HEK293 (cell line): ENCODE measurements at regions not wholly inside any gene's neighbourhood (a gene's known extent, or its start where the extent isn't known, plus 50 kb on each side); places are given as distances from the start of the nearest gene placed in this dataset.

Experiments used
- BCL6B ChIP-seq: fragments of 450-650 bp; formaldehyde crosslinking; IDR thresholded peaks from 2 replicates; pipeline ENCODE4 v1.5.1; 2017; ENCODE audit warnings: missing biosample characterization, missing genetic modification characterization
- HIC1 ChIP-seq: fragments of 450-650 bp; formaldehyde crosslinking; IDR thresholded peaks from 2 replicates; pipeline ENCODE4 v1.5.1; 2016; ENCODE audit warnings: missing biosample characterization, missing genetic modification characterization
- KLF1 ChIP-seq: fragments of 450-650 bp; formaldehyde crosslinking; IDR thresholded peaks from 2 replicates; pipeline ENCODE4 v1.5.1; 2016; ENCODE audit warnings: missing biosample characterization, missing genetic modification characterization
- OVOL3 ChIP-seq: fragments of 450-650 bp; formaldehyde crosslinking; IDR thresholded peaks from 2 replicates; pipeline ENCODE4 v1.5.1; 2016; ENCODE audit warnings: missing biosample characterization, missing genetic modification characterization
- PBX3 ChIP-seq: sonication (generic); formaldehyde crosslinking; IDR thresholded peaks from 2 replicates; pipeline ENCODE4 v1.8.1; 2022; ENCODE audit warnings: mild to moderate bottlenecking, moderate library complexity, missing genetic modification reagents
- REPIN1 ChIP-seq: fragments of 450-650 bp; formaldehyde crosslinking; IDR thresholded peaks from 2 replicates; pipeline ENCODE4 v1.5.1; 2017; ENCODE audit warnings: missing biosample characterization, missing genetic modification characterization, low read depth
- SALL2 ChIP-seq: fragments of 450-650 bp; formaldehyde crosslinking; IDR thresholded peaks from 2 replicates; pipeline ENCODE4 v1.5.0; 2017; ENCODE audit warnings: missing biosample characterization, mild to moderate bottlenecking, missing genetic modification characterization, borderline replicate concordance
- SETDB1 ChIP-seq: IDR thresholded peaks from one replicate; pipeline ENCODE4 v1.6.1; 2017; ENCODE audit warnings: mild to moderate bottlenecking, low read length, moderate library complexity, mixed read lengths; ENCODE audit not compliant: insufficient read length
- ZBTB26 ChIP-seq: fragments of 450-650 bp; formaldehyde crosslinking; optimal IDR thresholded peaks from 2 replicates; pipeline ENCODE3; 2016; ENCODE audit warnings: missing biosample characterization, mild to moderate bottlenecking, missing genetic modification characterization
- ZBTB7A ChIP-seq: fragments of 450-650 bp; formaldehyde crosslinking; IDR thresholded peaks from 2 replicates; pipeline ENCODE4 v1.5.1; 2016; ENCODE audit warnings: low read depth, missing biosample characterization, missing genetic modification characterization
- ZIC2 ChIP-seq: fragments of 450-650 bp; formaldehyde crosslinking; IDR thresholded peaks from 2 replicates; pipeline ENCODE4 v1.5.1; 2016; ENCODE audit warnings: missing biosample characterization, missing genetic modification characterization
- ZNF16 ChIP-seq: fragments of 450-650 bp; formaldehyde crosslinking; IDR thresholded peaks from 2 replicates; pipeline ENCODE4 v1.5.1; 2016; ENCODE audit warnings: low read depth, missing biosample characterization, missing genetic modification characterization
- ZNF184 ChIP-seq: fragments of 450-650 bp; IDR thresholded peaks from 2 replicates; pipeline ENCODE4 v1.5.1; 2018; ENCODE audit warnings: missing biosample characterization, mild to moderate bottlenecking, missing genetic modification characterization
- ZNF202 ChIP-seq: fragments of 450-650 bp; formaldehyde crosslinking; IDR thresholded peaks from 2 replicates; pipeline ENCODE4 v1.5.1; 2016; ENCODE audit warnings: missing biosample characterization, missing genetic modification characterization, borderline replicate concordance
- ZNF223 ChIP-seq: fragments of 450-650 bp; formaldehyde crosslinking; IDR thresholded peaks from 2 replicates; pipeline ENCODE4 v1.5.1; 2016; ENCODE audit warnings: missing biosample characterization, missing genetic modification characterization
- ZNF324 ChIP-seq: fragments of 450-650 bp; formaldehyde crosslinking; IDR thresholded peaks from 2 replicates; pipeline ENCODE4 v1.5.1; 2016; ENCODE audit warnings: missing biosample characterization, missing genetic modification characterization
- ZNF366 ChIP-seq: fragments of 450-650 bp; formaldehyde crosslinking; conservative IDR thresholded peaks from 2 replicates; pipeline ENCODE4 v1.5.1; 2016; ENCODE audit warnings: missing biosample characterization, missing genetic modification characterization
- ZNF398 ChIP-seq: fragments of 450-650 bp; formaldehyde crosslinking; IDR thresholded peaks from 2 replicates; pipeline ENCODE4 v1.5.1; 2017; ENCODE audit warnings: missing biosample characterization, missing genetic modification characterization
- ZNF404 ChIP-seq: fragments of 450-650 bp; formaldehyde crosslinking; IDR thresholded peaks from 2 replicates; pipeline ENCODE4 v1.5.1; 2017; ENCODE audit warnings: missing biosample characterization, missing genetic modification characterization
- ZNF416 ChIP-seq: fragments of 450-650 bp; formaldehyde crosslinking; IDR thresholded peaks from 2 replicates; pipeline ENCODE4 v1.5.1; 2016; ENCODE audit warnings: missing biosample characterization, missing genetic modification characterization
- ZNF426 ChIP-seq: fragments of 450-650 bp; formaldehyde crosslinking; IDR thresholded peaks from 2 replicates; pipeline ENCODE4 v1.5.1; 2017; ENCODE audit warnings: missing biosample characterization, missing genetic modification characterization, mild to moderate bottlenecking, inconsistent platforms, moderate library complexity
- ZNF629 ChIP-seq: fragments of 450-650 bp; formaldehyde crosslinking; IDR thresholded peaks from 2 replicates; pipeline ENCODE4 v1.5.1; 2017; ENCODE audit warnings: missing biosample characterization, missing genetic modification characterization
- ZNF701 ChIP-seq: fragments of 450-650 bp; formaldehyde crosslinking; IDR thresholded peaks from 2 replicates; pipeline ENCODE4 v1.5.1; 2016; ENCODE audit warnings: missing biosample characterization, missing genetic modification characterization
- ZNF776 ChIP-seq: fragments of 450-650 bp; formaldehyde crosslinking; IDR thresholded peaks from 2 replicates; pipeline ENCODE4 v1.5.0; 2017; ENCODE audit warnings: missing biosample characterization, missing genetic modification characterization, borderline replicate concordance
- ZNF777 ChIP-seq: fragments of 450-650 bp; formaldehyde crosslinking; IDR thresholded peaks from 2 replicates; pipeline ENCODE4 v1.5.1; 2017; ENCODE audit warnings: missing biosample characterization, missing genetic modification characterization, borderline replicate concordance
- ZNF791 ChIP-seq: fragments of 450-650 bp; formaldehyde crosslinking; IDR thresholded peaks from 2 replicates; pipeline ENCODE4 v1.5.1; 2016; ENCODE audit warnings: missing biosample characterization, missing genetic modification characterization
- ZNF837 ChIP-seq: fragments of 450-650 bp; formaldehyde crosslinking; IDR thresholded peaks from 2 replicates; pipeline ENCODE4 v1.5.1; 2016; ENCODE audit warnings: missing biosample characterization, missing genetic modification characterization
- ZSCAN30 ChIP-seq: fragments of 450-650 bp; IDR thresholded peaks from 2 replicates; pipeline ENCODE4 v1.5.1; 2018; ENCODE audit warnings: missing biosample characterization, mild to moderate bottlenecking, missing genetic modification characterization, moderate library complexity
- ZSCAN4 ChIP-seq: fragments of 450-650 bp; formaldehyde crosslinking; IDR thresholded peaks from 2 replicates; pipeline ENCODE4 v1.5.1; 2017; ENCODE audit warnings: missing biosample characterization, missing genetic modification characterization

- TF ChIP-seq ZBTB26 (tag by site-specific recombination) (peak; percentile 57), ZIC2 (tag by site-specific recombination) (peak; percentile 27; the same call in 1 of the 2 replicates), SETDB1 (no peak), ZNF404 (tag by site-specific recombination) (no peak), BCL6B (tag by site-specific recombination) (no peak), PBX3 (CRISPR knock-in tag) (no peak), ZNF416 (tag by site-specific recombination) (no peak), ZNF701 (tag by site-specific recombination) (no peak), ZNF426 (no peak), ZSCAN4 (tag by site-specific recombination) (peak; percentile 85), ZNF398 (peak; percentile 92), ZNF777 (tag by site-specific recombination) (no peak), SALL2 (tag by site-specific recombination) (no peak), OVOL3 (tag by site-specific recombination) (no peak), ZNF16 (tag by site-specific recombination) (no peak), ZNF366 (tag by site-specific recombination) (peak; percentile 87), ZNF837 (tag by site-specific recombination) (no peak), ZNF184 (tag by site-specific recombination) (no peak), ZNF629 (tag by site-specific recombination) (no peak), HIC1 (tag by site-specific recombination) (no peak), ZBTB7A (tag by site-specific recombination) (no peak), ZNF324 (tag by site-specific recombination) (no peak), ZNF223 (tag by site-specific recombination) (no peak), REPIN1 (tag by site-specific recombination) (no peak), ZSCAN30 (tag by site-specific recombination) (no peak), ZNF791 (tag by site-specific recombination) (no peak), ZNF202 (no peak), ZNF776 (tag by site-specific recombination) (no peak), KLF1 (tag by site-specific recombination) (no peak)
Measured at GRCh38 chr12:115451780-115452736, 768.1 kb upstream of the TBX3 start (continued).
